GM23248 (cell line): ENCODE measurements at regions not wholly inside any gene's neighbourhood (a gene's known extent, or its start where the extent isn't known, plus 50 kb on each side); places are given as distances from the start of the nearest gene placed in this dataset.

Experiments
- DNase-seq: peaks from one replicate; pipeline ENCODE4 v3.0.0-alpha.2; 2015
- H2AFZ ChIP-seq: fragments of 200-600 bp; sonication (generic); 2 replicates; pipeline ENCODE4 v1.6.1; 2016; ENCODE audit warnings: antibody characterized with exemption
- H3F3A ChIP-seq: fragments of 200-600 bp; sonication (generic); 2 replicates; pipeline ENCODE4 v1.6.1; 2016; ENCODE audit warnings: mild to moderate bottlenecking, antibody characterized with exemption, mixed run types; ENCODE audit not compliant: insufficient read depth
- H3K27ac ChIP-seq: fragments of 200-600 bp; sonication (generic); 2 replicates; pipeline ENCODE4 v1.5.1; 2016; ENCODE audit warnings: mild to moderate bottlenecking
- H3K27me3 ChIP-seq: fragments of 200-600 bp; sonication (generic); replicated peaks from 2 replicates; pipeline ENCODE4 v1.6.1; 2016; ENCODE audit warnings: mild to moderate bottlenecking; ENCODE audit not compliant: insufficient read depth
- H3K36me3 ChIP-seq: fragments of 200-600 bp; sonication (generic); 2 replicates; pipeline ENCODE4 v1.6.1; 2016; ENCODE audit warnings: low read depth, mild to moderate bottlenecking
- H3K4me1 ChIP-seq: fragments of 200-600 bp; sonication (generic); 2 replicates; pipeline ENCODE4 v1.6.1; 2016; ENCODE audit warnings: mild to moderate bottlenecking; ENCODE audit not compliant: insufficient read depth
- H3K4me2 ChIP-seq: fragments of 200-600 bp; sonication (generic); one replicate; pipeline ENCODE4 v1.6.1; 2016; ENCODE audit warnings: mild to moderate bottlenecking; ENCODE audit not compliant: unreplicated experiment
- H3K4me3 ChIP-seq: fragments of 200-600 bp; sonication (generic); 2 replicates; pipeline ENCODE4 v1.5.1; 2016; ENCODE audit warnings: mild to moderate bottlenecking
- H3K79me2 ChIP-seq: fragments of 200-600 bp; sonication (generic); 2 replicates; pipeline ENCODE4 v1.6.1; 2016; ENCODE audit warnings: mild to moderate bottlenecking; ENCODE audit not compliant: insufficient read depth
- H3K9ac ChIP-seq: fragments of 200-600 bp; sonication (generic); 2 replicates; pipeline ENCODE4 v1.6.1; 2016; ENCODE audit warnings: mild to moderate bottlenecking
- H3K9me2 ChIP-seq: fragments of 200-600 bp; sonication (generic); 2 replicates; pipeline ENCODE4 v1.6.1; 2016; ENCODE audit warnings: mixed run types, mild to moderate bottlenecking, moderate library complexity; ENCODE audit not compliant: insufficient read depth
- H3K9me3 ChIP-seq: fragments of 200-600 bp; sonication (generic); one replicate; pipeline ENCODE4 v1.6.1; 2017; ENCODE audit warnings: low read depth
- H4K20me1 ChIP-seq: fragments of 200-600 bp; sonication (generic); 2 replicates; pipeline ENCODE4 v1.6.0; 2016; ENCODE audit not compliant: insufficient read depth
- EZH2 ChIP-seq: fragments of 200-600 bp; sonication (generic); IDR thresholded peaks from 2 replicates; pipeline ENCODE4 v1.6.1; 2018; ENCODE audit warnings: antibody characterized with exemption, mild to moderate bottlenecking; ENCODE audit not compliant: insufficient read depth, poor library complexity, severe bottlenecking
- EZH2phosphoT487 ChIP-seq: fragments of 200-600 bp; sonication (generic); IDR thresholded peaks from 2 replicates; pipeline ENCODE4 v1.6.1; 2018; ENCODE audit warnings: antibody characterized with exemption, moderate library complexity, mild to moderate bottlenecking, low read depth; ENCODE audit not compliant: insufficient read depth
- WGBS, 2 experiments: methylation state at CpG; one replicate each; pipeline ENCODE4 v1.1.6; 2015 to 2017; ENCODE audit warnings: low lambda C conversion rate in 2 of 2, low coverage in 1 of 2; ENCODE audit errors: missing lambda C conversion rate in 2 of 2; 5-methylcytosine and 5-hydroxymethylcytosine counted together
- in situ Hi-C: fragments of 300-500 bp; cut with MboI; formaldehyde crosslinking; loops from 2 replicates; pipeline ENCODE4 v1.15.0; 2020

DNA sequence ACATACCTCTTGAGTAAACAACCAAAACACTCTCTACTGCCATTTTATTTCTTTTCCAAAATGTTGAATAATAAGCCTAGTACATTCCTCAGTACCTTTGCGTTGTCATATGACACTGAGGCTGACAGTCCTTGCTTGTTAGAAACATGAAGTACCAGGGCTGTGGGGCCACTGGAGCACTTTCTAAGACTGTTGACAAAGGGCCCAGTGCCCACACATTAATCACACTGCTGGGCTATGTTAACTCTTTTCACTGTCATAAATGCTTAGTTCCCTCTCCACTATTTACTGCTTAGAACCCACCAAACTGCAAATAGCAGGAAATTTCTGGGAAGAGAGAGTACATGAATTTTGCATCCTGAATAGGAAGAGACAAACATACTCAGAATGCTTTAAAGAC, 57.1 kb downstream of the FAM47B start:
- H3K4me2 ChIP-seq = no peak overlapping the region
- H3K36me3 ChIP-seq = no peaks in the 10 kb centered on the region
- 41 to 67% methylated on average over 1 of the region's 1 CpG for WGBS, 2 experiments
- no peaks in the 10 kb centered on the region for H4K20me1 ChIP-seq
- no peak overlapping the region for H3K4me3 ChIP-seq
- in situ Hi-C loops = no loop called here
- no peaks in the 10 kb centered on the region for H3F3A ChIP-seq
- TF ChIP-seq EZH2phosphoT487 (no peak), EZH2 (no peak)
- no peaks in the 10 kb centered on the region for H3K9me3 ChIP-seq
- no peak for DNase-seq
- no peaks in the 10 kb centered on the region for H3K9me2 ChIP-seq
- no peak overlapping the region for H3K27ac ChIP-seq
- H3K27me3 ChIP-seq = no peaks in the 10 kb centered on the region
- H3K4me1 ChIP-seq = no peaks in the 10 kb centered on the region
- H2AFZ ChIP-seq = no peak overlapping the region
- no peak overlapping the region for H3K9ac ChIP-seq
- no peaks in the 10 kb centered on the region for H3K79me2 ChIP-seq

DNA sequence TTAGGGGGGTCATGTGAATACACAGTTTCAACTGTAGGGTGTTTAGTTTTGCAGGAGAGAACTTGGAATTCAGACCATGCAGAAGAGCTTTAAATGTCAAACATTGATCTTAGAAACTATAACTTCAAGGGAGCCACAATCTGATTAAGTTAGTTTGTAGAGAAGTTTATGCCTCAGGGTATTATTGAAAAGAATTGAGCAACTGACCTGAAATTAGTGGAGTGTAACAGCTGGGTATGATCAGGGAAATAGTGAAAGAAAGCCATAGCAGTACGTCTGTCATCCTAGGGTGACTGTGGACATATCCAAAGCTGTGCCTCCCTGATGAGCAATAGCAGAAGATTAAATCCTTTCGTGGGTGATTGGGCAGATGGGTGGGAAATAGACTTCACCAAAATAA, 63.8 kb downstream of the FAM47B start:
- Histone ChIP-seq H4K20me1 (no peaks in the 10 kb centered on the region), H3K9ac (no peak overlapping the region), H3K4me1 (no peaks in the 10 kb centered on the region), H3K9me2 (no peaks in the 10 kb centered on the region), H3K79me2 (no peaks in the 10 kb centered on the region), H3K27me3 (no peaks in the 10 kb centered on the region), H3K4me2 (no peak overlapping the region), H3K9me3 (no peaks in the 10 kb centered on the region), H3K36me3 (no peaks in the 10 kb centered on the region), H3K4me3 (no peak overlapping the region), H2AFZ (no peak overlapping the region), H3K27ac (no peak overlapping the region), H3F3A (no peaks in the 10 kb centered on the region)
- in situ Hi-C loops = no loop called here
- WGBS, 2 experiments = 25 to 35% methylated on average over 2 of the region's 2 CpGs
- no peak for TF ChIP-seq EZH2phosphoT487
- TF ChIP-seq EZH2 = no peak
- DNase-seq = no peak

DNA sequence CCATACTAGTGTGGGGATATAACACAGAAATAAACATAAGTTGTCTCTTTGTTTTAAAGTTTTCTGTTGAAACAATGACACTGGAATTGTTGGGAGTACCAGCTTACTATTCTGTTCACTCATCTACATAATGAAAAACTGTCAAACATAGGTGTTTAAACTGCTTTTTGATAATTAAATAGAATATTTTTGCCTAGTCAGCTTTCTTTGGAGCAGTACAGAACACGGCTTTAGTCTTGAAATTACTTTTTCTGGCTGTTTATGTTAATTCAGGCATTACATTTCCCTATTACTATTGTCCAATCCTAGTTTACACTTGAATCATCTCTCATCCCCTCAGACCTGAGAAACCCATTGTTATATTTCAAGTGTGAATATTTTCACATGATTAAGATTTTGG, 73.0 kb downstream of the FAM47B start:
- H3K4me1 ChIP-seq = no peaks in the 10 kb centered on the region

DNA sequence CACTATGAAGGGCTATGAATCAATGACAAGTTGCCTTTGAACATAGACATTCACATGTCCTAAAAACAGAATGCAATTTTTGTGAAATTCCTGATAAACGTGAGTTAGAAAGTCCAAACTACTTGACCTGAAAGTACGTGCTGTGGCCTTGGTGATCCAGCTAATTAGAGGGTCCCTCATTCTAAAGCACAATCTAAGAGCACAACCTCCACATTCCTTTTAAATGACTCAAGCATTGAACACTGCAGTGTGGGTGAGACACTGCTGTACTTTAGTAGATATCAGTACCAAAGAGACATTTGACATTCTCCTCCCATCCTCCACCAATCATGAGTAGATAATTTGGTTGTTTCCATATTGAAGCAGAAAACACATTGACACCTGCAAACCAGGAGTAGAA, 73.5 kb downstream of the FAM47B start:
- no peaks in the 10 kb centered on the region for H3K36me3 ChIP-seq
- 62 to 71% methylated on average over 2 of the region's 2 CpGs for WGBS, 2 experiments
- H3K27me3 ChIP-seq = no peaks in the 10 kb centered on the region
- TF ChIP-seq EZH2phosphoT487 = no peak
- no peak for TF ChIP-seq EZH2
- DNase-seq = no peak
- H3F3A ChIP-seq = no peaks in the 10 kb centered on the region
- H3K4me1 ChIP-seq = no peaks in the 10 kb centered on the region
- no peak overlapping the region for H3K4me3 ChIP-seq
- H3K4me2 ChIP-seq = no peak overlapping the region
- no peaks in the 10 kb centered on the region for H3K79me2 ChIP-seq
- H3K9me2 ChIP-seq = no peaks in the 10 kb centered on the region
- no peaks in the 10 kb centered on the region for H3K9me3 ChIP-seq
- in situ Hi-C loops = no loop called here
- H3K27ac ChIP-seq = no peak overlapping the region
- H2AFZ ChIP-seq = no peak overlapping the region
- no peaks in the 10 kb centered on the region for H4K20me1 ChIP-seq
- H3K9ac ChIP-seq = no peak overlapping the region

More for the DNA sequence above, 73.0 kb downstream of the FAM47B start:
- Histone ChIP-seq H3K9me3 (no peaks in the 10 kb centered on the region), H3K9ac (no peak overlapping the region), H3F3A (no peaks in the 10 kb centered on the region), H3K4me3 (no peak overlapping the region), H3K4me2 (no peak overlapping the region), H3K27ac (no peak overlapping the region), H3K36me3 (no peaks in the 10 kb centered on the region), H3K27me3 (no peaks in the 10 kb centered on the region), H3K79me2 (no peaks in the 10 kb centered on the region), H4K20me1 (no peaks in the 10 kb centered on the region), H2AFZ (no peak overlapping the region), H3K9me2 (no peaks in the 10 kb centered on the region)
- no peak for DNase-seq
- in situ Hi-C loops = no loop called here
- no peak for TF ChIP-seq EZH2
- TF ChIP-seq EZH2phosphoT487 = no peak
- 33 to 39% methylated on average over 1 of the region's 1 CpG for WGBS, 2 experiments

DNA sequence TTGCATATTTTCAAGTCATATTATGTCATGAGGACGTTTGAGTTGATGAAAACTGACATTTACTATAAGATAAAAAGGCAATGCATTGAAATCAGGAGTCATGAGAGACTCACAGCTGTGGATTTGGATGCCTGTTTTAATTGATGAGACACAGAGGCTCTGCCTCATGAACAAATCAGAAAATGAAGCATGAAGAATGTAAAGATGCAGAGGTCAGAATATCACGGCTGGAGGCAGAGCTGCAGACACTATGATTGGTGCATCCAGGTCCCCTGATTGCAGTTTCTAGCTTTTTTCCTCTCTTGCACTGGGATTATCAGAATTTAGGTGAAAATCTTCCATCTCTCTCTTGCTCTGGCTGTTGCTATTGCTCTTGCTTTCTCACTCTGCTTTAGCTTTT, 74.7 kb downstream of the FAM47B start:
- Histone ChIP-seq H3K36me3 (no peaks in the 10 kb centered on the region), H3F3A (no peaks in the 10 kb centered on the region), H3K9me3 (no peaks in the 10 kb centered on the region), H3K27me3 (no peaks in the 10 kb centered on the region), H4K20me1 (no peaks in the 10 kb centered on the region), H3K79me2 (no peaks in the 10 kb centered on the region), H3K4me3 (no peak overlapping the region), H3K9ac (no peak overlapping the region), H3K9me2 (no peaks in the 10 kb centered on the region), H3K4me2 (no peak overlapping the region), H2AFZ (no peak overlapping the region), H3K4me1 (no peaks in the 10 kb centered on the region), H3K27ac (no peak overlapping the region)
- in situ Hi-C loops = no loop called here
- WGBS, 2 experiments = 7 to 25% methylated on average over 2 of the region's 2 CpGs
- DNase-seq = no peak
- no peak for TF ChIP-seq EZH2phosphoT487
- no peak for TF ChIP-seq EZH2
